Stimulated activated CD8-positive, alpha-beta memory T cell treated with anti-CD3 and anti-CD28 coated beads, Interleukin-15, amount 100 ng/mL, for 24 hours (primary cell): ENCODE measurements at regions not wholly inside any gene's neighbourhood (a gene's known extent, or its start where the extent isn't known, plus 50 kb on each side); places are given as distances from the start of the nearest gene placed in this dataset.
"Not testable (repeated sequence)": the region's sequence is repeated elsewhere in the genome, so short reads cannot be mapped to it uniquely, and the experiment has no call there.

Experiments used
- DNase-seq: peaks from one replicate; pipeline ENCODE4 v3.0.0-alpha.2; 2020; ENCODE audit warnings: low read depth

DNA sequence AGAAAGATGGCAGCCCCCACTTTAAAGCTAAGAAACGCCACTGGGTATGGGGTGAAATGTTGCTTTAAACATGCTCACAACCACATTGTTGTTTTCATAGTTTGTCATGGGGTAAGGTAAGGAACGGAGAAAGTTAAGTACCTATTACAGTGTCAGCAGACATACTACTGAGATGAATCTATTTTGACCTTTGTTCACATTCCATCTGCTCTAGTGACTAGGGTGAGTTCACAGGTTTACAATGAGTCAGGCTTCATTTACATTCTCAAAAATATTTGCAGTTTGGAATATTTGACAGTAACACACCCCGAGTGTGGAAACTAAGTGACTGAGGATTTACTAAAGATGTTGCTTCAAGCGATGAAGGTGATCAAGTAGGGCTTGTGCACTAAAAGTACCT, 428.7 kb upstream of the ACVR2A start:
- DNase-seq: no peak

GRCh38 chr2:147414656-147415055, 430.2 kb upstream of the ACVR2A start:
- not testable (repeated sequence) for DNase-seq

- DNase-seq: no peak
These were observed 436.5 kb upstream of the ACVR2A start for GRCh38 chr2:147408357-147408756.

DNA sequence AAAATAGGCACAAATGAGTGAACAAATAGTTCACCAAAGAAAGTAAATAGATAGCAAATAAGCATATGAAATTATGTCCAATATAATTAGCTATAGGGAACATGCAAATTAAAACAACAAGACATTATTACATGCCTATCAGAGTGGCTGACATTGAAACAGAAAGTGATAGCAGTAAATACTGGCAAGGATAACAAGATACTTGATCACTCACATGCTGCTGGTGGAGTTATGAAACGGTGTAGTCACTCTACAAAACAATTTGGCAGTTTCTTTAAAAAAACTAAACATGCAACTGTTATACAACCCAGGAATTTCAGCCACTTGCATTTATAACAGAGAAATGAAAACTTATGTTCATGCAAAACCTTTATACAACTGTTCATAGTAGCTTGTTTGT, 439.2 kb upstream of the ACVR2A start:
- DNase-seq: no peak

- no peak for DNase-seq
These were observed 445.8 kb upstream of the ACVR2A start for GRCh38 chr2:147398996-147399395.

DNA sequence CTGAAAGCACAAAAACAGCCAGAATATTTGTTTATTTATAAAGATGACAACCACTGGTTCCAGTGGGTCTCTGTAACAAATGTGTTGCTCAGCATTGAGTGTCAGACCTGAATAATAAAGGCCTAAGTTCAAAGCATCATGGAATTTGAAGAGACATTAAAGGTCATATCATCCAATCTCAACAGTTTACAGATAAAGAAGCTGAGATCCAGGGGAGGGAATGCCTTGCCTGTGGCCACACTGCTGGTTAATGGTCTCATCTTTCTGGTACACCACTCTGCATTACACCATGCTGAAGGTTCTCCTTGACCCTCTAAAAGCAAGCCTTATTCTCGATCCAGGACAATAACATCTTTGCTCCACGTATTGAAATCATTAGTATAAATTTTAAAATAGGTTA, 446.5 kb upstream of the ACVR2A start:
- no peak for DNase-seq

DNA sequence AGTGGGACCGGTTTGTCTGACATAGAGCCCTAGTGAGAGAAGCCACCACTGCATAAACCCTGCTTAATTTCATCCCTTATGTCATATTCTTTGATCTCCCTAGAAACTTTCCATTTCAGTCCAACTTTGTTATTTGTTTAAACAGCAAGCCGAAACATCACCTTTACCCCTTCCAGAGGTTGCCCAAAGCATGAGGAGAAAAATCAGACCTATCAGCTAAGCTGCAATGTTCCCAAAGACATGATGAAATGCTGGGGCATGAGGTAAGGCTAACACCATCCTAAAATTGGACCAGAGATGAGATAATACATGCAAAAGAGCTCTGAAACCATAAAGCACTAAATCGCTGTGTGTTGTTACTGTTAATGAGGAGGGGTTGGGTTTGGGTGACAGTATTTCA, 447.9 kb upstream of the ACVR2A start:
- DNase-seq: no peak

DNA sequence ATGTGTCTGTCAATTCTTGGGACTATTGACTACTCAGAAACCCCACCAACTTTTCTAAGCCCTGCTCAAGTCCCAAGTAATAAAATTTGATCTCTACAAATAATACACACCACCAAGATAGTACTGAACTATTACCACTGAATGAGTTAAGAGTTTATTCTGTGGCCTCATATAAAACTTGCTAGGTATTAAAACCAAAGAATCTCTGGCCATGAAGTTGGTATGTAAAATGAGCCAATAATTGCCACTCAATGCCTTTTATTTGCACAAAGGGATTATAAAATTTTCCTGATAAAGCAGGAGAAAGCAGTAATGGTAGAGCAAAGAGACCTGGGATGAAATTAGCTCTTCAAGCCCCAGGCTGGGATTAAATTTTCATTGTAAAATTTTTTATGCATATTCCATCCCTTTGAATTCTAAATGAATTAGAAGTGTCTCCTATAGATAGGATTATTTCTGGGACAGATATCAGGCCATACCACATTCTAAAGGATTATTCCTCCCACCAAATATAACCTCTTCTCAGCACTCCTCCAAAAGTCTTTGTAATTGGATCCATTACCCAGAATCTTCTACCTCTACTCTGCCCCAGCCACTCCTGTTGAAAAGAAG, 450.5 kb upstream of the ACVR2A start:
- no peak for DNase-seq

- no peak for DNase-seq
These were observed 452.6 kb upstream of the ACVR2A start for GRCh38 chr2:147392180-147392579.

GRCh38 chr2:147390475-147390874, 454.4 kb upstream of the ACVR2A start:
- DNase-seq: no peak

- DNase-seq: no peak
These were observed 455.6 kb upstream of the ACVR2A start for GRCh38 chr2:147389218-147389617.

GRCh38 chr2:147388217-147388616, 456.6 kb upstream of the ACVR2A start:
- DNase-seq: no peak

- no peak for DNase-seq
These were observed 458.5 kb upstream of the ACVR2A start for GRCh38 chr2:147386284-147386683.

DNA sequence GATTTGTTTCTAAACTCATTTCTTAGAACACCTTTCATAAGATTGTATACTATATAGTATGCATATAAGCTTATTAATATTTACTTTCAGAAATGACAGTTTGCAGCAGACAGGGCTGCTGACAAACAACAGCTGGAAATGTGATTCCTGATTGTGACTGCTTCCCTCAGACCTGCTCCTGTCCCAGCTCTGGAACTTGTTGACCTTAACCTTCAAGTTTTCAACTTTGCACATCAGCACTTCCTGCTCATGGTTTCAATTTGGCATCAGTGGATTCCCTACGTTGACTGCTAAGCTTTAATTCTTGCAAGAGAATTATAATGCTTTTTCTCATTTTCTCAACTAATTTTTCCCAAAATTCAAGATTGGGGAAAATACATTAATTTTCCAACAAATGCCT, 459.2 kb upstream of the ACVR2A start:
- DNase-seq: no peak

- no peak for DNase-seq
These were observed 460.2 kb upstream of the ACVR2A start for GRCh38 chr2:147384659-147385058.

DNA sequence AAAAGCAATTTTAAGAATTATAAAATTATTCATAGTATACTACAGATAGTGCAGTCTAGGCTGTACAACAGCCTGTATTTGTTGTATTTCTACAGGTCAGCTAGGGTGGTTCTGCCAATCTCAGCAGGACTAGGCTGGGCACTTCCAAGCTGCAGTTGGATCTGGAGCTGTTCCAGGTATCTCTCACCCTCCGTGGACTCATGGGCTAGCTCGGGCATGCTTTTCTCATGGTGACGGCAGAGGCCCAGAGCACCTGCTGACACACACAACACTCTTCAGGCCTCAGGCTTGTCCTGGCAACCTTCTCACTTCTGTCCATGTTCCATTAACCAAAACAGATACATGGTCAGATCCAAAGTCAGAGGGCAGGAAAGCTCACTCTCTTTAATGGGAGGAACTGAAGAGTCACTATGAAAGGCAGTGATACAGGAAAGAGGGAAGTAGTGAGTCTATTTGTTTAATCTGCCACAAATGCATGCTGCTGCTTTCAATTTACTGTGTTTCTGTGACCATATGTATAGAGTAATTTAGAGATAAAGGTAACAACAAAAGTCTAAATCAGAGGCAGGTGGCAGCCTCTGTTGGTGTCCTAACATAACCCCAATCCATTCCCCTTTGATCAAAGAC, 462.4 kb upstream of the ACVR2A start:
- DNase-seq: no peak

- DNase-seq: no peak
These were observed 466.4 kb upstream of the ACVR2A start for GRCh38 chr2:147378403-147378802.

GRCh38 chr2:147375073-147375472, 469.8 kb upstream of the ACVR2A start:
- DNase-seq: no peak

DNA sequence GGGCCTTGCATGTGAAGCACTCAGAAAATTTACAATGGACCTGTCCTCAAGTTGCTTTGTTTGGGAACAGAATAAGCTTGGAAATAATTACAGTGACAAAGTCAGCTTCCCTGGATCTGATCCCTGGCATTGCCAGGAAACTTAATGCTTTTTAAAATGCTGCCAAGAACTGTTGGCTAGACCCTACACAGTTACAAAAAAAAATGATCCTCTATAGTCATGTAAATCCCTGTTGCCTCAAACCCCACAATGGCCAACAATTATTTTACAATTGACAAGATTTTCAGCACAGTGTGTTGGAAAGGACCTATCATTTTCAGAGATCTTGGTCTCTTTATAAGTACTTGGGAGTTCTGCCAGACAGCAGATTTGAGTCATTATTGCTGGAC, 470.4 kb upstream of the ACVR2A start:
- no peak for DNase-seq

GRCh38 chr2:147373800-147374422, 470.9 kb upstream of the ACVR2A start:
- no peak for DNase-seq

- no peak for DNase-seq
These were observed 476.5 kb upstream of the ACVR2A start for GRCh38 chr2:147368306-147368705.

DNA sequence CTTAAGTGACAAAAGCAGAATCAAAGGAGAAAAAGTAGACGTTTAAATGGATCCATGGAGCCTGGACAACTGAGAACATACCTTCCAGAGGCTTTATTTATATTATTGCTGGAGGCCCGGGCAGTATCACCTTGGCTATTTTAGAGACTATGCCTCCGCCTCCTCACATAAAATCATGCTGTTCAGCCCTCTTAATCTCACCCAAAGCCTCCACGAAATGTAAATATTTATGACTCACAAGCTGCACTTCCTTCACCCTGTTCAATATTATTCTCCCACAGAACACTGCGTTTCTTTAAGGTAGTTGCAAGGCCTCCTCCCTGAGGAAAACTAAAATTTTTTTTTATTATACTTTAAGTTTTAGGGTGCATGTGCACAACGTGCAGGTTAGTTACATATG, 478.6 kb upstream of the ACVR2A start:
- DNase-seq: no peak

- DNase-seq: no peak
These were observed 479.2 kb upstream of the ACVR2A start for GRCh38 chr2:147365622-147366021.

- DNase-seq: no peak
These were observed 480.2 kb upstream of the ACVR2A start for GRCh38 chr2:147364597-147364996.
